Pons (tissue), 1 donor: ENCODE measurements at regions not wholly inside any gene's neighbourhood (a gene's known extent, or its start where the extent isn't known, plus 50 kb on each side); places are given as distances from the start of the nearest gene placed in this dataset.

Source experiments
- DNase-seq: peaks from one replicate; pipeline ENCODE4 v3.0.0-alpha.2; 2016; ENCODE audit warnings: low spot score

GRCh38 chr6:3643921-3644738 lies 107.4 kb downstream of the PXDC1 start:
- DNase-seq: no peak

- no peak for DNase-seq
These were observed 110.6 kb downstream of the PXDC1 start for GRCh38 chr6:3640868-3641267.

- no peak for DNase-seq
These were observed 112.9 kb downstream of the PXDC1 start for GRCh38 chr6:3638662-3639061.

- DNase-seq: no peak
These were observed 115.5 kb downstream of the PXDC1 start for GRCh38 chr6:3636060-3636459.

- DNase-seq: no peak
These were observed 116.0 kb downstream of the PXDC1 start for GRCh38 chr6:3635482-3635881.

- DNase-seq: no peak
These were observed 117.2 kb downstream of the PXDC1 start for GRCh38 chr6:3634280-3634816.

GRCh38 chr6:3633711-3634110 lies 117.8 kb downstream of the PXDC1 start:
- DNase-seq: no peak

- DNase-seq: no peak
These were observed 119.6 kb downstream of the PXDC1 start for GRCh38 chr6:3631877-3632276.

- DNase-seq: no peak
These were observed 120.3 kb downstream of the PXDC1 start for GRCh38 chr6:3631186-3631585.

- no peak for DNase-seq
These were observed 121.2 kb downstream of the PXDC1 start for GRCh38 chr6:3630258-3630835.

GRCh38 chr6:3627956-3628835 lies 123.3 kb downstream of the PXDC1 start:
- no peak for DNase-seq

- DNase-seq: no peak
These were observed 124.0 kb downstream of the PXDC1 start for GRCh38 chr6:3627501-3627900.

- no peak for DNase-seq
These were observed 125.4 kb downstream of the PXDC1 start for GRCh38 chr6:3625980-3626563.

- no peak for DNase-seq
These were observed 126.1 kb downstream of the PXDC1 start for GRCh38 chr6:3625149-3625979.

- no peak for DNase-seq
These were observed 127.0 kb downstream of the PXDC1 start for GRCh38 chr6:3624250-3625136.

- no peak for DNase-seq
These were observed 127.9 kb downstream of the PXDC1 start for GRCh38 chr6:3623451-3624249.

GRCh38 chr6:3621411-3621810 lies 130.1 kb downstream of the PXDC1 start:
- no peak for DNase-seq

GRCh38 chr6:3620937-3621336 lies 130.6 kb downstream of the PXDC1 start:
- DNase-seq: no peak

- DNase-seq: no peak
These were observed 131.1 kb downstream of the PXDC1 start for GRCh38 chr6:3620389-3620788.
